A549 (cell line): ENCODE measurements at regions not wholly inside any gene's neighbourhood (a gene's known extent, or its start where the extent isn't known, plus 50 kb on each side); places are given as distances from the start of the nearest gene placed in this dataset.

ENCODE experiments used
- ATAC-seq, 2 experiments: fragments of 200-7000 bp in 1 of 2; fragments of >200 bp in 1 of 2; cut with Nextera tagmentation in 1 of 2; cut with Tn5 transposase in 1 of 2; 3 replicates each; pipeline versions ENCODE4 v1.8.0 to v1.9.1; 2018 to 2020; ENCODE audit warnings: mild to moderate bottlenecking in 1 of 2, moderate library complexity in 1 of 2
- CTCF ChIA-PET: fragments of 300-600 bp; sonication (Branson Sonifier 250); formaldehyde crosslinking; extraction: SDS; loops from one replicate; lab custom pipeline; 2021; ENCODE audit warnings: antibody characterized with exemption, inconsistent platforms; lab: Yijun Ruan, JAX
- POLR2A ChIA-PET: fragments of 350-600 bp; formaldehyde crosslinking; extraction: SDS; loops from one replicate; lab custom pipeline; 2021; ENCODE audit warnings: antibody characterized with exemption, inconsistent platforms; lab: Yijun Ruan, JAX
- DNase-seq, 2 experiments: peaks; one replicate each; pipeline versions ENCODE4 v3.0.0 to v3.0.0-alpha.2; 2011 to 2016; ENCODE audit warnings: low read depth in 1 of 2, low spot score in 1 of 2
- FAIRE-seq: peaks from 2 replicates; lab custom pipeline; 2011; peaks lifted over from hg19 to GRCh38; lab: Jason Lieb, UNC
- H3K27ac ChIP-seq, 2 experiments: fragments of >200 bp; sonication (Bioruptor Twin); formaldehyde crosslinking; 3 replicates each; pipeline ENCODE4 v1.5.1; 2016 to 2017
- H3K4me1 ChIP-seq: fragments of >200 bp; sonication (Bioruptor Twin); formaldehyde crosslinking; 3 replicates; pipeline ENCODE4 v1.6.1; 2016
- H3K4me2 ChIP-seq: fragments of >200 bp; sonication (Bioruptor Twin); formaldehyde crosslinking; 3 replicates; pipeline ENCODE4 v1.6.1; 2016
- H3K4me3 ChIP-seq: fragments of >200 bp; sonication (Bioruptor Twin); formaldehyde crosslinking; 3 replicates; pipeline ENCODE4 v1.5.1; 2016
- H3K9me3 ChIP-seq: fragments of >200 bp; sonication (Bioruptor Twin); formaldehyde crosslinking; 3 replicates; pipeline ENCODE4 v1.6.1; 2016
- ATOH8 ChIP-seq: fragments of 250-450 bp; sonication (Bioruptor Pico); IDR thresholded peaks from 2 replicates; pipeline ENCODE4 v1.5.0; 2020; ENCODE audit warnings: low read depth, mild to moderate bottlenecking, moderate library complexity
- BCL3 ChIP-seq: fragments of >200 bp; sonication (Bioruptor Twin); formaldehyde crosslinking; IDR thresholded peaks from 3 replicates; pipeline ENCODE4 v1.6.1; 2016
- BHLHE40 ChIP-seq: IDR thresholded peaks from 2 replicates; pipeline ENCODE4 v1.6.1; 2012; ENCODE audit warnings: low read depth, low read length, inconsistent platforms
- CEBPB ChIP-seq, 2 experiments: fragments of >200 bp in 1 of 2; sonication (Bioruptor Twin) in 1 of 2; formaldehyde crosslinking in 1 of 2; IDR thresholded peaks; 2 replicates each; pipeline ENCODE4 v1.6.1; 2012 to 2016
- CHD4 ChIP-seq: fragments of 200-600 bp; sonication (generic); IDR thresholded peaks from 2 replicates; pipeline ENCODE4 v1.6.1; 2016; ENCODE audit warnings: antibody characterized with exemption, mild to moderate bottlenecking, borderline replicate concordance
- CTCF ChIP-seq: fragments of >200 bp; sonication (Bioruptor Twin); formaldehyde crosslinking; IDR thresholded peaks from 3 replicates; pipeline ENCODE4 v1.5.1; 2016
- E2F6 ChIP-seq: IDR thresholded peaks from 2 replicates; pipeline ENCODE4 v1.6.1; 2012; ENCODE audit warnings: low read depth, borderline replicate concordance
- EP300 ChIP-seq, 2 experiments: fragments of >200 bp; sonication (Bioruptor Twin); formaldehyde crosslinking; IDR thresholded peaks; 2 replicates in 1 of 2; 3 replicates in 1 of 2; pipeline ENCODE4 v1.6.1; 2016 to 2017
- FOSL2 ChIP-seq, 2 experiments: fragments of 450-650 bp in 1 of 2; fragments of >200 bp in 1 of 2; sonication (Bioruptor Twin) in 1 of 2; formaldehyde crosslinking; IDR thresholded peaks; 2 replicates each; pipeline versions ENCODE4 v1.5.0 to v1.6.1; 2016 to 2020; ENCODE audit warnings: mild to moderate bottlenecking in 1 of 2, moderate library complexity in 1 of 2
- JUN ChIP-seq, 2 experiments: fragments of >200 bp; sonication (Bioruptor Twin); formaldehyde crosslinking; IDR thresholded peaks; 2 replicates in 1 of 2; 3 replicates in 1 of 2; pipeline ENCODE4 v1.6.1; 2016 to 2017
- JUNB ChIP-seq: fragments of >200 bp; sonication (Bioruptor Twin); formaldehyde crosslinking; IDR thresholded peaks from 2 replicates; pipeline ENCODE4 v1.6.1; 2016
- MYC ChIP-seq: IDR thresholded peaks from 2 replicates; pipeline ENCODE4 v1.6.1; 2012; ENCODE audit warnings: mild to moderate bottlenecking, inconsistent platforms, low read length, improper control_type of control experiment, borderline replicate concordance
- NFE2L2 ChIP-seq: fragments of 150-350 bp; conservative IDR thresholded peaks from 2 replicates; pipeline ENCODE4 v1.6.1; 2014; ENCODE audit warnings: low read length
- NPAS2 ChIP-seq: fragments of 250-450 bp; sonication (Bioruptor Pico); IDR thresholded peaks from 2 replicates; pipeline ENCODE4 v1.8.0; 2022; ENCODE audit warnings: mild to moderate bottlenecking, moderate library complexity, borderline replicate concordance
- POLR2AphosphoS2 ChIP-seq: conservative IDR thresholded peaks from 2 replicates; pipeline ENCODE4 v1.6.1; 2012; ENCODE audit warnings: low read length, improper control_type of control experiment, inconsistent platforms
- SMC3 ChIP-seq: fragments of >200 bp; sonication (Bioruptor Twin); formaldehyde crosslinking; IDR thresholded peaks from 3 replicates; pipeline ENCODE4 v1.6.1; 2018; ENCODE audit warnings: inconsistent platforms
- SREBF2 ChIP-seq: fragments of 450-650 bp; IDR thresholded peaks from 2 replicates; pipeline ENCODE4 v1.6.1; 2014; ENCODE audit warnings: mild to moderate bottlenecking, moderate library complexity
- ZFP36 ChIP-seq: fragments of 450-650 bp; IDR thresholded peaks from 2 replicates; pipeline ENCODE4 v1.6.1; 2014; ENCODE audit warnings: borderline replicate concordance; ENCODE audit not compliant: partially characterized antibody
- ZSCAN20 ChIP-seq: fragments of 250-450 bp; sonication (Bioruptor Pico); IDR thresholded peaks from 2 replicates; pipeline ENCODE4 v1.8.0; 2022; ENCODE audit warnings: mild to moderate bottlenecking, moderate library complexity
- WGBS: methylation state at CpG from one replicate; pipeline ENCODE4 v1.1.6; 2017; ENCODE audit errors: missing lambda C conversion rate; 5-methylcytosine and 5-hydroxymethylcytosine counted together
- TF ChIP-seq, protein P1 (sequence below): fragments of 250-450 bp; sonication (Bioruptor Pico); IDR thresholded peaks from 2 replicates; pipeline ENCODE4 v1.5.0; 2021; ENCODE audit warnings: mild to moderate bottlenecking, moderate library complexity, borderline replicate concordance
- TF ChIP-seq, protein P2 (sequence below): IDR thresholded peaks from 2 replicates; pipeline ENCODE4 v1.6.1; 2012

- TF ChIP-seq CEBPB (IDR thresholded peaks at IDR 0.05) (peak; percentile 73 to 75; a peak in 3 of 4 replicates), FOSL2 (IDR thresholded peaks at IDR 0.05) (peak; percentile 90), FOSL2 (CRISPR knock-in tag; IDR thresholded peaks at IDR 0.05) (peak; percentile 97), SREBF2 (no peak), BCL3 (peak; percentile 71; the same call in 2 of the 3 replicates), MYC (no peak), ZFP36 (no peak), E2F6 (no peak), ZSCAN20 (CRISPR knock-in tag) (no peak)
- TF ChIP-seq, protein P1, sequence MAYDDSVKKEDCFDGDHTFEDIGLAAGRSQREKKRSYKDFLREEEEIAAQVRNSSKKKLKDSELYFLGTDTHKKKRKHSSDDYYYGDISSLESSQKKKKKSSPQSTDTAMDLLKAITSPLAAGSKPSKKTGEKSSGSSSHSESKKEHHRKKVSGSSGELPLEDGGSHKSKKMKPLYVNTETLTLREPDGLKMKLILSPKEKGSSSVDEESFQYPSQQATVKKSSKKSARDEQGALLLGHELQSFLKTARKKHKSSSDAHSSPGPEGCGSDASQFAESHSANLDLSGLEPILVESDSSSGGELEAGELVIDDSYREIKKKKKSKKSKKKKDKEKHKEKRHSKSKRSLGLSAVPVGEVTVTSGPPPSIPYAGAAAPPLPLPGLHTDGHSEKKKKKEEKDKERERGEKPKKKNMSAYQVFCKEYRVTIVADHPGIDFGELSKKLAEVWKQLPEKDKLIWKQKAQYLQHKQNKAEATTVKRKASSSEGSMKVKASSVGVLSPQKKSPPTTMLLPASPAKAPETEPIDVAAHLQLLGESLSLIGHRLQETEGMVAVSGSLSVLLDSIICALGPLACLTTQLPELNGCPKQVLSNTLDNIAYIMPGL (CRISPR knock-in tag), result no peak
- TF ChIP-seq, protein P2, sequence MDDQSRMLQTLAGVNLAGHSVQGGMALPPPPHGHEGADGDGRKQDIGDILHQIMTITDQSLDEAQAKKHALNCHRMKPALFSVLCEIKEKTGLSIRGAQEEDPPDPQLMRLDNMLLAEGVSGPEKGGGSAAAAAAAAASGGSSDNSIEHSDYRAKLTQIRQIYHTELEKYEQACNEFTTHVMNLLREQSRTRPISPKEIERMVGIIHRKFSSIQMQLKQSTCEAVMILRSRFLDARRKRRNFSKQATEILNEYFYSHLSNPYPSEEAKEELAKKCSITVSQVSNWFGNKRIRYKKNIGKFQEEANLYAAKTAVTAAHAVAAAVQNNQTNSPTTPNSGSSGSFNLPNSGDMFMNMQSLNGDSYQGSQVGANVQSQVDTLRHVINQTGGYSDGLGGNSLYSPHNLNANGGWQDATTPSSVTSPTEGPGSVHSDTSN, result no peak
Measured at GRCh38 chr10:58023341-58024073, 244.2 kb downstream of the IPMK start (continued).

DNA sequence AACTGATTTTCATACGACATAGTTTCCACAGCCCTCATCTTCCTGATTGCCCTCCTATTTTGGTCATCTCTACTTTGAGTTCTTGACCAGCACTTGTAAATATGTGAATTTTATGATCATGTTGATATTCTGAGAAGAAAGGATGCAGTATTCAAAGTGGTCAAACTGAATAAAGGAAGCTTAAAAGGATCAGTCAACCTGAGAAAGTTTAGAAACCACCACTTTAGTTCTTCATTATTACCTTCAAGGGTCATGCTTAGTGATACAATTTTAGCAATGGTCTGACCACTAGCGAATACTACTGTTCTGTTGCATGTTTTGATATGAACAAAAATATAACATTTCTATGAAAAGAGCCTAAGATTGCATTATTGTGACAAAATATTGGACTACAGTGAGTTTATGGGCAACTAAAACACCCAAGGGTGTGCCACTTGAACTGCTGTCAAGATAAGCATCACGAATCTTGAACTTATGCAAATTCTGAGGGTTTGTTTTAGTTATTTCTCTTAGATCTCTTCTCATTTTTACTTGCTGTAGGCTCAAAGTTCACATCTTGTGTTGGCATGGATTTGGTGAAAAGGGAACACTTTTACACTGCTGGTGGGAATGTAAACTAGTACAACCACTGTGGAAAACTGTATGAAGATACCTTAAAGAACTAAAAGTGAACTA, 247.7 kb downstream of the IPMK start:
- H3K4me3 ChIP-seq, result no peak overlapping the region
- H3K4me1 ChIP-seq, result peaks cover 37% of the 10 kb centered on the region
- H3K27ac ChIP-seq, result peak overlapping the region in 1 of 2 experiments; percentile 49; a peak in 2 of 6 replicates
- ChIA-PET POLR2A (no interaction called here), CTCF (no interaction called here)
- DNase-seq (no peak), ATAC-seq (no peak), FAIRE-seq (no peak)
- no peak overlapping the region for H3K4me2 ChIP-seq
- peaks cover 8% of the 10 kb centered on the region; the same call in 2 of the 3 replicates for H3K9me3 ChIP-seq
- TF ChIP-seq CHD4 (no peak), ZSCAN20 (CRISPR knock-in tag) (no peak), SMC3 (no peak), BHLHE40 (no peak), POLR2AphosphoS2 (no peak)
- WGBS, result 91% methylated on average over 3 of the region's 3 CpGs

DNA sequence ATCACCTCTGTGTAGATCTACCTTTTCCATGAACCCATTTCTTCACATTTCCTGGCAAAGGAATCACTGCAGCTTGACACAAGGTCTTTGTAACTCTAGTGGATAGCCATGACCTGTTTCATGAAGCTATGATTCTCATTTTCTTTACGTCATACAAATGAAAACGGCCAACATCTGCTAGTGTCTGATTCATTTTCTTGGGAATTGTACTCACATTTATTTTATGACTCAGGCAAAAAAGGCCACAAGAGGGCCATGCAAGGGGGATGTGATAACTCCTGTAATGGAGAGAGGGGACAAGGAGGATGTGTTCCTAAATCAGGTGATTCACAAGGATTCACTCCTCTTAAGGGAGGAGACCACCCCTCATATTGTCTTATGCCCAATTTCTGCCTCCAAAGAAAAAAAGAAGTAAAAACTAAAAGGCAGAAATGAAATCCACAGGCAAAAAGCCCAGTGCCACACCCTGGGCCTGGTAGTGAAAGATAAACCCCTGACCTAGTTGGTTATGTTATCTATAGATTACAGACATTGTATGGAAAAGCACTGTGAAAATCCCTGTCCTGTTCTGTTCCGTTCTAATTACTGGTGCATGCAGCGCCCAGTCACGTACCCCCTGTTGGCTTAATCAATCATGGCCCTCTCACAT, 249.9 kb downstream of the IPMK start:
- ChIA-PET POLR2A (no interaction called here), CTCF (interaction anchor here (0.7 to 1.2 kb wide), 3 partner anchors 35 to 135 kb away, joined by 3 read pairs; no protein-coding TSS in a partner anchor)
- DNase-seq, result peak; percentile 21 to 84
- peak; percentile 83 for FAIRE-seq
- H3K27ac ChIP-seq, result peak overlapping the region; percentile 56 to 83
- peaks cover 21% of the 10 kb centered on the region for H3K4me1 ChIP-seq
- WGBS, result 59% methylated on average over 5 of the region's 5 CpGs
- no peak overlapping the region for H3K4me3 ChIP-seq
- peak; percentile 78 to 91 for ATAC-seq
- peak overlapping the region; percentile 39 for H3K4me2 ChIP-seq
- peaks cover 8% of the 10 kb centered on the region; the same call in 2 of the 3 replicates for H3K9me3 ChIP-seq
- TF ChIP-seq, protein P2, result no peak
- TF ChIP-seq JUN (IDR thresholded peaks at IDR 0.05), result peak in 1 of 2 experiments; percentile 51; a peak in 2 of 5 replicates
- TF ChIP-seq JUNB, result peak; percentile 87
- peak in 1 of 2 experiments; percentile 60; a peak in 1 of 5 replicates for TF ChIP-seq EP300 (IDR thresholded peaks at IDR 0.05)
- TF ChIP-seq FOSL2 (IDR thresholded peaks at IDR 0.05), result peak; percentile 78
- peak; percentile 85 for TF ChIP-seq FOSL2 (CRISPR knock-in tag; IDR thresholded peaks at IDR 0.05)
- no peak for TF ChIP-seq NPAS2 (CRISPR knock-in tag)
- no peak for TF ChIP-seq NFE2L2
- peak; percentile 29; the same call in 2 of the 3 replicates for TF ChIP-seq SMC3
- TF ChIP-seq CEBPB (IDR thresholded peaks at IDR 0.05), result peak in 1 of 2 experiments; percentile 32; a peak in 1 of 4 replicates
- 0 out of 2 replicates have a peak, but pooled peaks have one; percentile 51 for TF ChIP-seq ATOH8 (CRISPR knock-in tag)
- peak; percentile 14; the same call in 2 of the 3 replicates for TF ChIP-seq CTCF
